Breast epithelium (tissue), 4 donors: ENCODE measurements at regions not wholly inside any gene's neighbourhood (a gene's known extent, or its start where the extent isn't known, plus 50 kb on each side); places are given as distances from the start of the nearest gene placed in this dataset.

Source experiments
- DNase-seq, 2 donors: peaks; one replicate each; pipeline ENCODE4 v3.0.0-alpha.2; 2019; ENCODE audit warnings: low spot score in 2 of 2
- H3K27ac ChIP-seq, 2 donors: fragments of 200-600 bp; sonication (generic) in 1 of 2; one replicate each; pipeline ENCODE4 v1.5.1; 2016 to 2019; ENCODE audit warnings: mild to moderate bottlenecking in 1 of 2
- H3K27me3 ChIP-seq, 2 donors: fragments of 200-600 bp; sonication (generic) in 1 of 2; one replicate each; pipeline versions ENCODE4 v1.5.1 to v1.6.0; 2017 to 2019; ENCODE audit warnings: control low read depth in 1 of 2, mild to moderate bottlenecking in 1 of 2
- H3K36me3 ChIP-seq: fragments of 200-600 bp; one replicate; pipeline ENCODE4 v1.5.1; 2019
- H3K4me1 ChIP-seq, 2 donors: fragments of 200-600 bp; sonication (generic); one replicate each; pipeline ENCODE4 v1.5.1; 2016 to 2019; ENCODE audit warnings: control low read depth in 1 of 2
- H3K4me3 ChIP-seq, 3 donors: fragments of 200-600 bp; sonication (generic); 1 replicate in 2 of 3; 2 replicates in 1 of 3; pipeline ENCODE4 v1.5.1; 2016 to 2019; ENCODE audit warnings: mild to moderate bottlenecking in 3 of 3, moderate library complexity in 2 of 3
- H3K9me3 ChIP-seq, 2 donors: fragments of 200-600 bp; sonication (generic) in 1 of 2; one replicate each; pipeline ENCODE4 v1.5.1; 2016 to 2019; ENCODE audit warnings: control low read depth in 1 of 2
- POLR2A ChIP-seq: fragments of 450-650 bp; IDR thresholded peaks from one replicate; pipeline ENCODE4 v1.6.1; 2016; ENCODE audit warnings: antibody characterized with exemption, mild to moderate bottlenecking, moderate library complexity
- POLR2AphosphoS5 ChIP-seq, 3 donors: sonication (generic); formaldehyde crosslinking; IDR thresholded peaks; one replicate each; pipeline ENCODE4 v1.6.1; 2017; ENCODE audit warnings: antibody characterized with exemption in 3 of 3
- intact Hi-C: fragments of 100-400 bp; cut with DNase I; formaldehyde crosslinking; loops from one replicate; pipeline ENCODE4 v1.15.1; 2023; ENCODE audit warnings: low total_unique reads
- TF ChIP-seq, protein P1 (sequence below), 3 donors: fragments of 450-650 bp; IDR thresholded peaks; one replicate each; pipeline ENCODE4 v1.5.1; 2016 to 2017; ENCODE audit warnings: antibody characterized with exemption in 3 of 3, mild to moderate bottlenecking in 3 of 3, moderate library complexity in 3 of 3

- H3K36me3 ChIP-seq: no peaks in the 10 kb centered on the region
- no peak overlapping the region for H3K4me3 ChIP-seq
- DNase-seq: no peak
- no peak overlapping the region for H3K27ac ChIP-seq
- H3K4me1 ChIP-seq: no peaks in the 10 kb centered on the region
- TF ChIP-seq POLR2A (no peak), POLR2AphosphoS5 (IDR thresholded peaks at IDR 0.05) (no peak)
- TF ChIP-seq, protein P1, sequence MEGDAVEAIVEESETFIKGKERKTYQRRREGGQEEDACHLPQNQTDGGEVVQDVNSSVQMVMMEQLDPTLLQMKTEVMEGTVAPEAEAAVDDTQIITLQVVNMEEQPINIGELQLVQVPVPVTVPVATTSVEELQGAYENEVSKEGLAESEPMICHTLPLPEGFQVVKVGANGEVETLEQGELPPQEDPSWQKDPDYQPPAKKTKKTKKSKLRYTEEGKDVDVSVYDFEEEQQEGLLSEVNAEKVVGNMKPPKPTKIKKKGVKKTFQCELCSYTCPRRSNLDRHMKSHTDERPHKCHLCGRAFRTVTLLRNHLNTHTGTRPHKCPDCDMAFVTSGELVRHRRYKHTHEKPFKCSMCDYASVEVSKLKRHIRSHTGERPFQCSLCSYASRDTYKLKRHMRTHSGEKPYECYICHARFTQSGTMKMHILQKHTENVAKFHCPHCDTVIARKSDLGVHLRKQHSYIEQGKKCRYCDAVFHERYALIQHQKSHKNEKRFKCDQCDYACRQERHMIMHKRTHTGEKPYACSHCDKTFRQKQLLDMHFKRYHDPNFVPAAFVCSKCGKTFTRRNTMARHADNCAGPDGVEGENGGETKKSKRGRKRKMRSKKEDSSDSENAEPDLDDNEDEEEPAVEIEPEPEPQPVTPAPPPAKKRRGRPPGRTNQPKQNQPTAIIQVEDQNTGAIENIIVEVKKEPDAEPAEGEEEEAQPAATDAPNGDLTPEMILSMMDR (IDR thresholded peaks at IDR 0.05): no peak
- H3K27me3 ChIP-seq: no peaks in the 10 kb centered on the region
- intact Hi-C loops: no loop called here
- H3K9me3 ChIP-seq: no peaks in the 10 kb centered on the region
Observed at GRCh38 chr3:95049841-95050240, 987.0 kb downstream of the NSUN3 start.

DNA sequence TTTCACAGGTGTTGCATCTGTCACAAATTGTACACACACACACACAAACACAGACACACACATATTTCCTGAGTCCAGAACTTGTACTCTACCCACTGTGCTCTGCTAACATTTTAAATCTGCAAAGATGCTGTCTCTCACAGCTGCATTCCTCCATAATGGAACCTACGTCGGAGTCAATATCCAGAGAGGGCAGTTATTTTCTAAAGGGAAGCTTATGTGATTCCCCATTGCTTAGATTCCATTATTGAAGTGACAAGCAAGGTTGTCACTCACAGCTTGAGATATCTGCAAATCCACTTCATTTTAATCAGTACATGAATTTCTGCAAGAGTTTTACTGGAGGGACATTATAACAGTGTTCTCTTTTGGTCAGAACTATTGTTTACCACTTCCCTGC lies 992.4 kb downstream of the NSUN3 start:
- no peak for DNase-seq
- H3K36me3 ChIP-seq: no peaks in the 10 kb centered on the region
- intact Hi-C loops: no loop called here
- TF ChIP-seq, protein P1 (IDR thresholded peaks at IDR 0.05): no peak
- TF ChIP-seq POLR2AphosphoS5 (IDR thresholded peaks at IDR 0.05): no peak
- TF ChIP-seq POLR2A: no peak
- no peaks in the 10 kb centered on the region for H3K27me3 ChIP-seq
- H3K27ac ChIP-seq: no peak overlapping the region
- H3K4me3 ChIP-seq: no peak overlapping the region
- no peaks in the 10 kb centered on the region for H3K4me1 ChIP-seq
- H3K9me3 ChIP-seq: no peaks in the 10 kb centered on the region

DNA sequence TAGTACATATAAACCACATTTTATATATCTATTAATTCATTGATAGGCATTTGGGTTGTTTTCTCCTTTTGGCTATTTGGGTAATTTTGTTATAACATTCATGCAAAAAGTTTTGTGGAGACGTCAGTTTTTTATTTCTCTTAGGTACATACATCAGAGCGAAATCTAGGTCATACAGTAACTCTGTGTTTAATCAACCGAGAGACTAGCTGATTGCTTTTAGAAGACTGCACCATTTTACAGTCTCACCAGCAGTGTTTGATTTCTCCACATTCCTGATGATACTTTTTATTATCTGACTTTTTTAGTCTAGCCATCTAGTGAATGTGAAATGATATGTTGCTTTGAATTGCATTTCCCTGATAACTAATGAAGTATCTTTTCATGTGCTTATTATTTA lies 1019.3 kb downstream of the NSUN3 start:
- TF ChIP-seq, protein P1 (IDR thresholded peaks at IDR 0.05): no peak
- TF ChIP-seq POLR2AphosphoS5 (IDR thresholded peaks at IDR 0.05): no peak
- no peak for TF ChIP-seq POLR2A
- no peak overlapping the region for H3K27ac ChIP-seq
- intact Hi-C loops: loop anchor here (5.0 kb wide), 1 partner anchor 1495 kb away; no protein-coding TSS in a partner anchor
- DNase-seq: no peak
- no peaks in the 10 kb centered on the region for H3K9me3 ChIP-seq
- H3K36me3 ChIP-seq: no peaks in the 10 kb centered on the region
- H3K4me1 ChIP-seq: no peaks in the 10 kb centered on the region
- H3K4me3 ChIP-seq: no peak overlapping the region
- no peaks in the 10 kb centered on the region for H3K27me3 ChIP-seq

DNA sequence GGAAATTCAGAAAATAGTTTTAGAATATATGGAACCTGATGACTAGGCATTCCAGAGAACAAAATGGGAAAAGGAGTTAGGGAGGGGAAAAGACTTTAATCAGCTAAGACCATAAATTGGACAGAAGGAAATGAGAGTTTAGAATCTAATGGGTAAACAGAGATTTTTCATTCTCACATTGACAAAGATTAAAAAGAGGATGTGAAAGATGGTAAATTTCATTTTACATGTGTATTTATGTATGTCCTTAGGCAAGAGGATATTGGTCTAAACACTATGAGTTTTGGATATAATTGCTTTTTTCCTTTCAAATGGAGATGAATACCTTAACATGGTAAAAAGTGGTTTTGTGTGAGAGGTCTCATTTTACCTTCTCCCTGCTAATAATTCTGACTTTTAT lies 1021.9 kb downstream of the NSUN3 start:
- intact Hi-C loops: loop anchor here (5.0 kb wide), 1 partner anchor 1493 kb away; no protein-coding TSS in a partner anchor
- H3K4me1 ChIP-seq: no peaks in the 10 kb centered on the region
- no peaks in the 10 kb centered on the region for H3K27me3 ChIP-seq
- no peak overlapping the region for H3K4me3 ChIP-seq
- no peak for DNase-seq
- no peak overlapping the region for H3K27ac ChIP-seq
- no peaks in the 10 kb centered on the region for H3K9me3 ChIP-seq
- TF ChIP-seq POLR2A: no peak
- no peaks in the 10 kb centered on the region for H3K36me3 ChIP-seq

DNA sequence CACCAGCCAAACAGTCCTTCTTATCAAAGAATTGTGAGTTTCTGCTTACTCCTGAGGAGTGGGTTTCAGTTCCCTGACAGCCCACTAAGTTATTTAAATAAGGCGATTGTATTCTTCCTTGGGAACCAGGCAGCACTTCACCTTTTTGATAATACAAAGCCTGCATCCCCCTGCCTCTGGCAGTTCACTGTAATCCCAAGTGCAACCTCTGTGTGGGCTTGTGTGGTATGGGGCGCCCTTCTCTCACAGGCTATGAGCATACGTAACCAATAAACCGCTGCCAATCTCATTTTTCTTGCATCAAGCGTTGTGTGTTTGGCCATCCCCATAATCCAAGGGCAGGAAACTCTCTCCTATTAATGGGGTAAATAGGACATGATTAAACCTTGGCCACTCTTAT lies 1025.6 kb downstream of the NSUN3 start:
- Histone ChIP-seq H3K4me3 (no peak overlapping the region), H3K4me1 (no peaks in the 10 kb centered on the region), H3K9me3 (no peaks in the 10 kb centered on the region), H3K27me3 (no peaks in the 10 kb centered on the region), H3K36me3 (no peaks in the 10 kb centered on the region), H3K27ac (no peak overlapping the region)
- TF ChIP-seq, protein P1 (IDR thresholded peaks at IDR 0.05): no peak
- TF ChIP-seq POLR2A (no peak), POLR2AphosphoS5 (IDR thresholded peaks at IDR 0.05) (no peak)
- intact Hi-C loops: no loop called here
- DNase-seq: no peak

DNA sequence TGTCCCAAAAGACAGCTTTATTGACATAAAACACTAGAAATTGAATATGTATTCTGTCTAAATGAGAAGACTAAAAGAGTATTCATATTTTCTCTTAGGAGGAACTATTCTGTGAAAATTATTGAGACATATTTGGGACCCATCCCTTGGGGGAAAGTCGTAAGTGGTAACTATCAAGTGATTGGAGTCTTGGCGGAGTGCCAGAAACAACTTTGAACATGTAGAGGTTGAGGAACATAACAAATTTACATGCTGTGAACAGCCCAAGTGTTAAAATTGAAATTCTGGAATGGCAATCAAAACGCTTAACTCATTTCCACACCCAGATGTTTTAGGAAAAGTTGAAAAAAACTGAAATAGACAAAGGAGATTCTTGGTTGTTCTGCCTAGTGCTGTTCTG lies 1034.6 kb downstream of the NSUN3 start:
- TF ChIP-seq, protein P1 (IDR thresholded peaks at IDR 0.05): no peak
- TF ChIP-seq POLR2A (no peak), POLR2AphosphoS5 (IDR thresholded peaks at IDR 0.05) (no peak)
- no peaks in the 10 kb centered on the region for H3K4me1 ChIP-seq
- no peak for DNase-seq
- intact Hi-C loops: no loop called here
- H3K27me3 ChIP-seq: no peaks in the 10 kb centered on the region
- H3K27ac ChIP-seq: no peak overlapping the region
- peaks cover 5% of the 10 kb centered on the region for H3K36me3 ChIP-seq
- H3K9me3 ChIP-seq: no peaks in the 10 kb centered on the region
- no peak overlapping the region for H3K4me3 ChIP-seq
